ENCODE measurements at regions not wholly inside any gene's neighbourhood (a gene's known extent, or its start where the extent isn't known, plus 50 kb on each side); places are given as distances from the start of the nearest gene placed in this dataset.

- DNase-seq (ENCODE audit: low spot score): no peak
These were observed 124.8 kb upstream of the USP9Y start for GRCh38 chrY:12576278-12576677.

GRCh38 chrY:12593532-12594216, 107.4 kb upstream of the USP9Y start:
- no peak for DNase-seq (ENCODE audit: low spot score)

GRCh38 chrY:12598783-12599182, 102.2 kb upstream of the USP9Y start:
- DNase-seq (ENCODE audit: low spot score): no peak

DNA sequence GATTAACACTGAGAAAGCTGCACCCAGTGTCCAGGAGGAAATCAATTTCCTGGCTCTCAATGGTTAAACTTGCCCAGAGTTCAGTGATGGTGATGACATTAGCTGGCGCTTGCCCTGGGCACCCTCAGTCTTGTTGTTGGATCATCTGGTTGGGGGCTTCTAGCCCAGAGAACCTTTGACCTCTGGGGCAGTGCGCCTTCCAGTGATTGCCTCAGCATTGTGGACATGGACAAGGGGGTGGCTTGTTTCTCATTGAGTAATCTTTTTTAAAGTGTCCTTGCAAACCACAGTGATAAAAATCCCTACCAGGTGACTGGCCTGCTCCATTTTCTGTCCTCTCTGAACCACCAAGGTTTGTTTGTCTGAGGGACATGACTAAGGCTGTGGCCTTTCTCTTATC, 95.6 kb upstream of the USP9Y start:
- no peak for DNase-seq (ENCODE audit: low spot score)

DNA sequence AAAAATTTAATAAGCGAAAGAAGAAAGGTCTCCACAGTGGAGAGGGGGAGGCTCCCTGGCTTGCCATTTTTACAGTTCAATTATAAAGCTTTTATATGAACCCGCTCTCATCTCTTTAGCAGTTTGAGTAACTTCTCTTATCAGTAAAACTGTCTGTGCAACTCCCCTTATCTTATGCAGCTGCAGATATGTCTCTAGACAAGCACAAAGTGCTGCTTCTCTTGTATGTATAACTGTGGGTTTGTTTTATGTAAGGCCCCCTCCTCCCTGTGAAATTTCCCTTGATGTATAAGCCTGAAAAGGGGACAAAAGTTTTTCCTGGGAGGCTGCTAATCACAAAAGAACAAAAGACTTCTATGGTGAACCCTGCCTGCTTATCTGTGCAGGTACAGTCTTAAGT, 90.2 kb upstream of the USP9Y start:
- no peak for DNase-seq (ENCODE audit: low spot score)

- no peak for DNase-seq (ENCODE audit: low spot score)
These were observed 85.1 kb upstream of the USP9Y start for GRCh38 chrY:12615733-12616446.

DNA sequence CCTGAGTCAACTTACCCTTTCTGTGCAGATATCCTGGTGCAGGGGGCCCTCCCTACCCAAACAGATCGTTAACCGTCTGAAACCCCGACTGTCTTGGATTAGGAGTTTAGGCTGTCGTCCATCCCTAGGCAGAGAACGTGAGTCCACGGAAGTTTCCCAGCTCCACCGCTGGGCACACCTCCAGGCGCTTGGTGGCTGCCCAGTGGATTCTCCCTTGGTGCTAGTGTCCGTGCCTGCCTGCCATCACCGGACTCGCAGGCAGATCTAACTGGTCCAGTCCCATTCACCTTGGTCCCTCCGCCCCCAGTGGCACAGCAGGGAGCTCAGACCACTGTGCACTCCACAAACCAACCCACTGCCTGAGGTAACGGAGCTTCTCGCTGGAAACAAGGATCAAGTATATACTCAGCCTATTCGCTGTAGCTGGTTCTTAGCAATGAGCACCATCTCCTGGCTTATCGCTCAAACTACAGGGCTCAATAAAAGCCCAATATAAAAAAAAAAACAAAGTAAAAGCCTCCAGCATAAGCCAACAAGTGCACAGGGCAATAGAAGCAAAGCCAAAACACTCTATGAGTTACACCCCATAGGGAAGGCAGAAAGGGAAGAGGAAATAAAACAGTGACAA, 79.5 kb upstream of the USP9Y start:
- no peak for DNase-seq (ENCODE audit: low spot score)

DNA sequence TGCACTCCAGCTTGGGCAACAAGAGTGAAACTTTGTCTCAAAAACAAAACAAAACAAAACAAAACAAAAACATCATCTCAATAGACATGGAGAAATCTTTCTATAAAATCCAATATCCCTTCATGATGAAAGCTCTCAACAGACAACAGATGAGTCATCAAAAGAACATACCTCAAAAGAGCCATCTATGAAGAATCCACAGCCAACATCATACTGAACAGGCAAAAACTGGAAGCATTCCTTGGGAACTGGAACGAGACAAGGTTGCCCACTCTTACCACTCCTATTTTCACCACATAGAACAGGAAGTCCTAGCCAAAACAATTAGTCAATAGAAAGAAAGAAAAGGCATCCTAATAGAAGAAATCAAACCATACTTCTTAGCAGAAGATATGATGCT, 77.8 kb upstream of the USP9Y start:
- DNase-seq (ENCODE audit: low spot score): no peak

DNA sequence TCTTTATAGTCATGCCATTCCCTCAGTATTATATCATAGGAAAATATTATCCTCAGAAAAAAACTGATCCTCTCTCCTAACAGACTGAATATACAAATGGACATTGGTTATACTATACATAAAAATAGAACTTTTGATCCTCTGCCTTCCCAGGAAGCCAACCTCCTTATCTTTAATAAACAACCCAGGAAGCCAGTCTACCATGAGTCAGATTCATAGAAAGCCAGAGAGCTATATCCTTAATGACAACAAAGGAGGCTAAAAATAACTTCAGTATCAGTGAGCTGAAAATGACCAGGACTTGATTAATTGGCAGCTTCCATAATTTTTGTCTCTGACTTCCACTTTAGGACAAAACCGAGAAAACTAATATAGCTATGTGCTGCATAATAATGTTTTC, 58.0 kb upstream of the USP9Y start:
- no peak for DNase-seq (ENCODE audit: low spot score)

DNA sequence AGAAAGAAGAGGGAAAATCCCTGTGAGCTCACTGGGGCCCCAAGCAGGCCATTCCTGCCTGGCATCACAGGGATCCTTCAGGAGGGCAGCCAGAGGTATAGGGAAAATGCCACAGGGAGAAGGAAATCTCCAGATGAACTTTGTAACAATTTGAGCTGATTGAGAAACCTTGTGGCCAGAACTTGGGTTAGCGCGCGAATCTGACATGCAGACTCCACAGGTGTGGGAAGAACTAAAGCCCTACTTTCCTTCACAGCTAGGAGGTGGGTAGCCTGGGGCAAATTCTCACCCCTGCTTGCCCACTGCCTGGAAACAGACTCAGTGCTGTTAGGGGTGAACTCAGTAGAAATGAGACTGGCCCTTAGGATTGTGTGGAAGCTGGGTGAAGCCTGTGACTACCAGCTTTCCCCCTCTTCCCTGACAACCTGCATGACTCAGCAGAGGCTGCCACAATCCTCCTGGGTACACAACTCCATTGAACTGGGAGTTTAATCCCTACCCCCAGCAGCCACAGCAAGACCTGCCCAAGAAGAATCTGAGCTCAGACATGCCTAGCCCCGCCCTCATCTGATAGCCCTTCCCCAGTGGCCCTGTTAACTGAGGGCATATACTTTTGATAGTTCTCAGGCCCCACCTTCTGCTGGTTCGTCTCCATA, 57.2 kb upstream of the USP9Y start:
- no peak for DNase-seq (ENCODE audit: low spot score)

GRCh38 chrY:12651095-12651494, 49.9 kb upstream of the USP9Y start:
- DNase-seq (ENCODE audit: low spot score): no peak
